ENCODE measurements at regions not wholly inside any gene's neighbourhood (a gene's known extent, or its start where the extent isn't known, plus 50 kb on each side); places are given as distances from the start of the nearest gene placed in this dataset.
"Not testable (repeated sequence)": the region's sequence is repeated elsewhere in the genome, so short reads cannot be mapped to it uniquely, and the experiment has no call there.

DNA sequence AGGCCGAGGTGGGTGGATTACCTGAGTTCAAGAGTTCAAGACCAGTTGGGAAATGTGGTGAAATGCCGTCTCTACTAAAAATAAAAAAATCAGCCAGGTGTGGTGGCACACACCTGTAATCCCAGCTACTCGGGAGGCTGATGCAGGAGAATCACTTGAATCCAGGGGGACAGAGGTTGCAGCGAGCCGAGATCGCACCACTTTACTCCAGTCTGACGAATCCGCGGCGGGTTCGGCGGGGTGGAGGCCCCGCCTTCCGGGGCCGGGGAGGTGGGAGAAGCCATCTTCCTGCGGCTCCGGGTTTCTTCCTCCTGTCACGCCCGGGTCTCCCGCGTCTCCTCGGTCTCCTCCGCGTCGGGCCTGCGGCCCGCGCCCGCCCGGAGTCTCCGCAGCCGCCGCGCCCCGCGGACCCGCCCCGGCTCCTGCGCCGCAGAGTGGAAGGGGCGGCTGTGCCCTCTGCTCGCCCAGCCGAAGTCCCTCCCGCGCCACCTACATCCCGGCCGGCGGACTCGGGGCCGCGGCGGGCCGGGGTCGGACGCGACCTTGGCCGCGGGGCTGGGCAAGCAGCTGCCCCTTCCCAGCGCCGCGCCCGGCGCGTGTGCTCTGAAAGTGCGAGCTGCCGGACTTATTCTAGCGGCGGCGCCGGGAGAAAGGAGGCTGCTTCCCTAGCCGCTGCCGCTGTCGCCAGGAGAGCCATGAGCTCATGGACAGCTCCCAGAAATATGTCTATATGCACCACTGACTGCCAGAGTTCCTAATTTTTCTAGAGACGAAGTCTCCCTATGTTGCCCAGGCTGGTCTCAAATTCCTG lies 97.2 kb downstream of the LAT start:
- DNase-seq: not testable (repeated sequence)

DNA sequence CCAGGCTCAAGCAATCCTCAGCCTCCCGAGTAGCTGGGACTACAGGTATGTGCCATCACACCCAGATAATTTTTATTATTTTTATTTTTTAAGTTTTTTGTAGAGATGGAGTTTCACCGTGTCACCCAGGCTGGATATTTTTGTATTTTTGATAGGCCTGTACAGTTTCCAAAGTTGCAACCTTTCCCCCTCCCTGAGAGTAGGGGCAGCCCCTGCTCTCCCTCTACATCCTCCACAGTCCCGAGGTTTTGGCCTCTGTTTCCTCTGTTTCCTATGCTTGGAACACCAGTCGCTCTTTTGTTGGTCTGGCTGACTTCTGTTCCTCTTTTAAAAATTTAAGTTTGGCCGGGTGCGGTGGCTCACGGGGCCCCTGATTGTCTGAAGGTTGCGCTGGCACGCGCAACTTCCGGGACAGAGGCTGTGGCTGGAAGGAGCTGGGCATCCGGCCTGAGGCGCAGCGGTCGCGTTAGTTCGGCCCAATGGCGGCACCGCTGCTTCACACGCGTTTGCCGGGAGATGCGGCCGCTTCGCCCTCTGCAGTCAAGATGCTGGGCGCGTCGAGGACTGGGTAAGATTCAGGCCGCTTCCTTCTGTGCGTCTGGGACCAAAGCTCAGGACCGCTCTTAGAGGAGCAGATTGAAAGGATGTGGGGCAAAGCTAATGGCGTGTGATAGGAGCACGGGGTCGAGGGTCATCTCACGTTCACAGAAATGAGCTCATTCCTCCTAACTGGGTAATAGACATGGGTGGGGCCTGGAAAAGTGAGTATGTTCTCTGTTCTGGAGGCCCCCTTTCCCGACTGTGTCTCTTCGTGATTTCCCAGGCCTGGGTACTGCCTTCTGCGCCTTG lies 89.9 kb downstream of the LAT start:
- DNase-seq: peak; percentile 59

DNA sequence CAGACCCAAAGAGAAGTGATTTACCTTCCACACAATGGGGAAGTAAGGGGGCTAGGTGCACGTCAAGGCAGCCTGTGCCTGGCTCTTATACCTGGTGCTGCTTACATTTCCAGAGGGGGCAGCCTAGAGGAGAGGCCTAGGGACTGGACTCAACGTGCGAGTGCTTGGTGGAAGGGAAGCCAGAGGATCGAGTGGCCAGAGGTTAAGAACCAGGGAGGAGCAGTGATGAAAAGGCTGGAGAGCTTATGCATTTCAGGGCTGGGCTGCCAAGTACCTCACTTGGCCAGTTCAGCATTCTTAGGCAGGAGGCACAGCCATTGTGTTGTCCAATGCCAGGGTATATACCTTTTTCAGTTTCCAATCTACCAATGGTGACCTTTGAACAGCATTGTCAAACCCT lies 77.4 kb downstream of the LAT start:
- not testable (repeated sequence) for DNase-seq

GRCh38 chr16:29061467-29061921 lies 76.6 kb downstream of the LAT start:
- DNase-seq: not testable (repeated sequence)

GRCh38 chr16:29060022-29060810 lies 75.4 kb downstream of the LAT start:
- DNase-seq: not testable (repeated sequence)

- not testable (repeated sequence) for DNase-seq
These were observed 74.7 kb downstream of the LAT start for GRCh38 chr16:29059575-29059974.

All from hematopoietic multipotent progenitor cell treated with erythropoietin and hydrocortisone succinate and interleukin-3 and kit ligand, for 8 days (in vitro differentiated cells).